ENCODE measurements at regions not wholly inside any gene's neighbourhood (a gene's known extent, or its start where the extent isn't known, plus 50 kb on each side); places are given as distances from the start of the nearest gene placed in this dataset.

- no peaks in the 10 kb centered on the region for H3K27me3 ChIP-seq
- 75 to 78% methylated on average over 2 of the region's 2 CpGs for WGBS, 2 donors
- no peaks in the 10 kb centered on the region for H3K4me1 ChIP-seq
- H3K27ac ChIP-seq, result no peak overlapping the region
- no peak for TF ChIP-seq POLR2A (IDR thresholded peaks at IDR 0.05)
- ATAC-seq (ENCODE audit: low FRiP score in 2 of 2), result no peak
- no peak overlapping the region for H3K4me3 ChIP-seq
- H3K36me3 ChIP-seq, result no peaks in the 10 kb centered on the region
- DNase-seq, result no peak
- no peaks in the 10 kb centered on the region for H3K9me3 ChIP-seq
Measured at GRCh38 chr4:126037231-126037630, 722.5 kb downstream of the FAT4 start.

DNA sequence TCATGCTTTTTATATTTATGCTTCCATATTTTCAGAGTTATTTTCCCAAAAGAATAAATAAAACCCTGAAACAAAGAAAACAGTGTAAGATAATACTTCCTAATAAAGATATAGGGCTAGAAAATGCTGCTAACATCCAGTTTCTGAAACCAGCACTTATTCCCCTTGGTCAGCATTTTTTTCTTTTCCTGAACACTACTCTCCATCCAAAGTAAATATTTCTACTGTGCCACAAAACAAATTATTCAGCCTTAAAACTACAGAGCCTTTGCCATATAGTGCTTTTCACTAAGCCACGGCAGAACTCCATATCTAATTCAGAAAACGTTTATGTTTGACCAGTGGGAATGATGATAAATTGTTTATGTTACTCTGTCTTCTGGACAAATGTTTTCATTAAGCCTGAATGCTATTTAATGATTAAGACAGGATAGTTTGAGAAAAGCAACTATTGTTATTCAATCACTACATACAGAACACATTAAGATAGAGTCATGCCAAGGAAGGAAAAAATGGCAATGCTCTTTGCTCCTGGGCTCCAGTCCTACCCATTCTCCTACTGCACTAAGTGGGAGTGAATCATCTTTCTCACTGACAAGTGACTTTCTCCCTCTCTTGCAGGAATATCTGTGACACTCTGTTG, 723.9 kb downstream of the FAT4 start:
- DNase-seq, result no peak
- TF ChIP-seq POLR2A (IDR thresholded peaks at IDR 0.05), result no peak

GRCh38 chr4:126046081-126046614, 731.4 kb downstream of the FAT4 start:
- TF ChIP-seq POLR2A (IDR thresholded peaks at IDR 0.05) (no peak), EP300 (IDR thresholded peaks at IDR 0.05) (no peak), POLR2AphosphoS5 (IDR thresholded peaks at IDR 0.05) (no peak)
- TF ChIP-seq, protein P1, sequence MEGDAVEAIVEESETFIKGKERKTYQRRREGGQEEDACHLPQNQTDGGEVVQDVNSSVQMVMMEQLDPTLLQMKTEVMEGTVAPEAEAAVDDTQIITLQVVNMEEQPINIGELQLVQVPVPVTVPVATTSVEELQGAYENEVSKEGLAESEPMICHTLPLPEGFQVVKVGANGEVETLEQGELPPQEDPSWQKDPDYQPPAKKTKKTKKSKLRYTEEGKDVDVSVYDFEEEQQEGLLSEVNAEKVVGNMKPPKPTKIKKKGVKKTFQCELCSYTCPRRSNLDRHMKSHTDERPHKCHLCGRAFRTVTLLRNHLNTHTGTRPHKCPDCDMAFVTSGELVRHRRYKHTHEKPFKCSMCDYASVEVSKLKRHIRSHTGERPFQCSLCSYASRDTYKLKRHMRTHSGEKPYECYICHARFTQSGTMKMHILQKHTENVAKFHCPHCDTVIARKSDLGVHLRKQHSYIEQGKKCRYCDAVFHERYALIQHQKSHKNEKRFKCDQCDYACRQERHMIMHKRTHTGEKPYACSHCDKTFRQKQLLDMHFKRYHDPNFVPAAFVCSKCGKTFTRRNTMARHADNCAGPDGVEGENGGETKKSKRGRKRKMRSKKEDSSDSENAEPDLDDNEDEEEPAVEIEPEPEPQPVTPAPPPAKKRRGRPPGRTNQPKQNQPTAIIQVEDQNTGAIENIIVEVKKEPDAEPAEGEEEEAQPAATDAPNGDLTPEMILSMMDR (IDR thresholded peaks at IDR 0.05), result no peak
- Histone ChIP-seq H3K27ac (no peak overlapping the region), H3K4me3 (no peak overlapping the region), H3K9me3 (no peaks in the 10 kb centered on the region), H3K36me3 (no peaks in the 10 kb centered on the region), H3K4me1 (no peaks in the 10 kb centered on the region), H3K27me3 (no peaks in the 10 kb centered on the region)
- DNase-seq (no peak), ATAC-seq (ENCODE audit: low FRiP score in 2 of 2) (no peak)
- 65 to 81% methylated on average over 2 of the region's 2 CpGs for WGBS, 2 donors

More for the DNA sequence above, 723.9 kb downstream of the FAT4 start:
- ATAC-seq (ENCODE audit: low FRiP score in 2 of 2), result no peak
- Histone ChIP-seq H3K4me1 (no peaks in the 10 kb centered on the region), H3K27me3 (no peaks in the 10 kb centered on the region), H3K4me3 (no peak overlapping the region), H3K36me3 (no peaks in the 10 kb centered on the region), H3K9me3 (no peaks in the 10 kb centered on the region), H3K27ac (no peak overlapping the region)
- 34 to 45% methylated on average over 2 of the region's 2 CpGs for WGBS, 2 donors

GRCh38 chr4:126047114-126047513, 732.4 kb downstream of the FAT4 start:
- ATAC-seq (ENCODE audit: low FRiP score in 2 of 2) (no peak), DNase-seq (no peak)
- 79 to 81% methylated on average over 1 of the region's 1 CpG for WGBS, 2 donors
- no peaks in the 10 kb centered on the region for H3K27me3 ChIP-seq
- no peak for TF ChIP-seq POLR2AphosphoS5 (IDR thresholded peaks at IDR 0.05)
- TF ChIP-seq POLR2A (IDR thresholded peaks at IDR 0.05), result no peak
- TF ChIP-seq, protein P1 (IDR thresholded peaks at IDR 0.05), result no peak
- no peak for TF ChIP-seq EP300 (IDR thresholded peaks at IDR 0.05)
- no peaks in the 10 kb centered on the region for H3K36me3 ChIP-seq
- no peak overlapping the region for H3K27ac ChIP-seq
- no peak overlapping the region for H3K4me3 ChIP-seq
- no peaks in the 10 kb centered on the region for H3K4me1 ChIP-seq
- no peaks in the 10 kb centered on the region for H3K9me3 ChIP-seq

DNA sequence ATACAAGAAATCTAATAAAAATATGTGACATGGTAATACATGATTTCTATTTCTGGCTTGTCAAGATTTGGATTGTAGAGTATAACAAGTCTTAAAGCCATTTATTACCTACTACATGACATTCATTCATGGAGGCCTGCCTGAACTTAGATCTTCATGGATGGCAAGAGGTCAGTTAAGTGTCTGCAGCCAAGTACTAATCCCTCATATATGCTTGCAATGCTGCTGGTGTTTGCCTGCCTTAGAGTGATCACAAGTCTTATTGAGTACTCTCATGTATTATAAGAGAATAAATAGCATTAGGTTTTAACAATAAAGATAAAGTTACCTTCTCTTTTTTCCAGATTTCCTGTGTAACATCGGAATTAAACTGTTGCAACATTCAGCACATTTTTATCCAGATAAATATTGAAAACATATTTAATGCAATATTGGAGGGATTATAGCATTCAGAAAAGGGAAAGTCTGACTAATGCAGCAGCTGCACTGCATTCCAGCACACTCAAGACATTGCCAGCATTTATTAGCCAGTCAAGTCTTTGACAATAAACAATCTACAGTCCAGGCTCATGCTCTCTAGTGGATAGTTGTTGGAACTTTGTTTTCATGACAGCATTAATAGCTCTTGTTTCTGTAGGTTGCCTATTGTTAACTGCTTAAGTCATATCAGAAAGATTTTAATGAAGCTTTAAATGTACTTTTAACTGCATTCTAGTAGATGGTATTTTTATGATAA, 737.1 kb downstream of the FAT4 start:
- Histone ChIP-seq H3K27ac (no peak overlapping the region), H3K36me3 (no peaks in the 10 kb centered on the region), H3K9me3 (no peaks in the 10 kb centered on the region), H3K4me1 (no peaks in the 10 kb centered on the region), H3K27me3 (no peaks in the 10 kb centered on the region), H3K4me3 (no peak overlapping the region)
- DNase-seq, result no peak
- peak in 1 of 2 donors; percentile 84 for ATAC-seq (ENCODE audit: low FRiP score in 2 of 2)
- WGBS, 2 donors, result 42 to 59% methylated on average over 1 of the region's 1 CpG
- peak in 1 of 2 donors; percentile 56 for TF ChIP-seq POLR2AphosphoS5 (IDR thresholded peaks at IDR 0.05)
- TF ChIP-seq POLR2A (IDR thresholded peaks at IDR 0.05), result no peak
- TF ChIP-seq, protein P1 (IDR thresholded peaks at IDR 0.05), result peak in 1 of 6 experiments; percentile 27
